A549 (cell line): ENCODE measurements at regions not wholly inside any gene's neighbourhood (a gene's known extent, or its start where the extent isn't known, plus 50 kb on each side); places are given as distances from the start of the nearest gene placed in this dataset.
A peak's percentile ranks its signal among the peaks of the same experiment; 100 is the strongest.

Experiments used
- ATAC-seq, 2 experiments: fragments of 200-7000 bp in 1 of 2; fragments of >200 bp in 1 of 2; cut with Nextera tagmentation in 1 of 2; cut with Tn5 transposase in 1 of 2; 3 replicates each; pipeline versions ENCODE4 v1.8.0 to v1.9.1; 2018 to 2020; ENCODE audit warnings: mild to moderate bottlenecking in 1 of 2, moderate library complexity in 1 of 2
- CTCF ChIA-PET: fragments of 300-600 bp; sonication (Branson Sonifier 250); formaldehyde crosslinking; extraction: SDS; loops from one replicate; lab custom pipeline; 2021; ENCODE audit warnings: antibody characterized with exemption, inconsistent platforms; lab: Yijun Ruan, JAX
- POLR2A ChIA-PET: fragments of 350-600 bp; formaldehyde crosslinking; extraction: SDS; loops from one replicate; lab custom pipeline; 2021; ENCODE audit warnings: antibody characterized with exemption, inconsistent platforms; lab: Yijun Ruan, JAX
- DNase-seq, 2 experiments: peaks; one replicate each; pipeline versions ENCODE4 v3.0.0 to v3.0.0-alpha.2; 2011 to 2016; ENCODE audit warnings: low read depth in 1 of 2, low spot score in 1 of 2
- FAIRE-seq: peaks from 2 replicates; lab custom pipeline; 2011; peaks lifted over from hg19 to GRCh38; lab: Jason Lieb, UNC
- H3K27ac ChIP-seq, 2 experiments: fragments of >200 bp; sonication (Bioruptor Twin); formaldehyde crosslinking; 3 replicates each; pipeline ENCODE4 v1.5.1; 2016 to 2017
- H3K4me1 ChIP-seq: fragments of >200 bp; sonication (Bioruptor Twin); formaldehyde crosslinking; 3 replicates; pipeline ENCODE4 v1.6.1; 2016
- H3K4me2 ChIP-seq: fragments of >200 bp; sonication (Bioruptor Twin); formaldehyde crosslinking; 3 replicates; pipeline ENCODE4 v1.6.1; 2016
- H3K4me3 ChIP-seq: fragments of >200 bp; sonication (Bioruptor Twin); formaldehyde crosslinking; 3 replicates; pipeline ENCODE4 v1.5.1; 2016
- H3K9me3 ChIP-seq: fragments of >200 bp; sonication (Bioruptor Twin); formaldehyde crosslinking; 3 replicates; pipeline ENCODE4 v1.6.1; 2016
- ATOH8 ChIP-seq: fragments of 250-450 bp; sonication (Bioruptor Pico); IDR thresholded peaks from 2 replicates; pipeline ENCODE4 v1.5.0; 2020; ENCODE audit warnings: low read depth, mild to moderate bottlenecking, moderate library complexity
- BCL3 ChIP-seq: fragments of >200 bp; sonication (Bioruptor Twin); formaldehyde crosslinking; IDR thresholded peaks from 3 replicates; pipeline ENCODE4 v1.6.1; 2016
- CBX2 ChIP-seq: fragments of 200-600 bp; sonication (generic); IDR thresholded peaks from 2 replicates; pipeline ENCODE4 v1.6.1; 2016; ENCODE audit warnings: low read depth, mild to moderate bottlenecking, borderline replicate concordance
- CBX8 ChIP-seq: fragments of 200-600 bp; sonication (generic); IDR thresholded peaks from 2 replicates; pipeline ENCODE4 v1.6.1; 2016
- EHMT2 ChIP-seq: fragments of 200-600 bp; sonication (generic); IDR thresholded peaks from 2 replicates; pipeline ENCODE4 v1.6.1; 2016; ENCODE audit warnings: antibody characterized with exemption, low read depth, mild to moderate bottlenecking, moderate library complexity
- EP300 ChIP-seq, 2 experiments: fragments of >200 bp; sonication (Bioruptor Twin); formaldehyde crosslinking; IDR thresholded peaks; 2 replicates in 1 of 2; 3 replicates in 1 of 2; pipeline ENCODE4 v1.6.1; 2016 to 2017
- FOSB ChIP-seq: fragments of 250-450 bp; sonication (Bioruptor Pico); IDR thresholded peaks from 2 replicates; pipeline ENCODE4 v1.5.0; 2020; ENCODE audit warnings: mild to moderate bottlenecking, moderate library complexity
- JUN ChIP-seq, 2 experiments: fragments of >200 bp; sonication (Bioruptor Twin); formaldehyde crosslinking; IDR thresholded peaks; 2 replicates in 1 of 2; 3 replicates in 1 of 2; pipeline ENCODE4 v1.6.1; 2016 to 2017
- KDM1A ChIP-seq: fragments of 200-600 bp; sonication (generic); IDR thresholded peaks from 2 replicates; pipeline ENCODE4 v1.6.1; 2016; ENCODE audit warnings: low read depth, mild to moderate bottlenecking
- MAFK ChIP-seq: fragments of 450-650 bp; IDR thresholded peaks from 2 replicates; pipeline ENCODE4 v1.6.1; 2014; ENCODE audit not compliant: partially characterized antibody
- MYC ChIP-seq: IDR thresholded peaks from 2 replicates; pipeline ENCODE4 v1.6.1; 2012; ENCODE audit warnings: mild to moderate bottlenecking, inconsistent platforms, low read length, improper control_type of control experiment, borderline replicate concordance
- NFE2L2 ChIP-seq: fragments of 150-350 bp; conservative IDR thresholded peaks from 2 replicates; pipeline ENCODE4 v1.6.1; 2014; ENCODE audit warnings: low read length
- NPAS2 ChIP-seq: fragments of 250-450 bp; sonication (Bioruptor Pico); IDR thresholded peaks from 2 replicates; pipeline ENCODE4 v1.8.0; 2022; ENCODE audit warnings: mild to moderate bottlenecking, moderate library complexity, borderline replicate concordance
- PHF8 ChIP-seq: fragments of 200-600 bp; sonication (generic); IDR thresholded peaks from 2 replicates; pipeline ENCODE4 v1.6.1; 2016; ENCODE audit warnings: low read depth, mild to moderate bottlenecking, antibody characterized with exemption, moderate library complexity, borderline replicate concordance
- RAD21 ChIP-seq, 2 experiments: fragments of >200 bp in 1 of 2; sonication (Bioruptor Twin) in 1 of 2; formaldehyde crosslinking in 1 of 2; IDR thresholded peaks in 1 of 2; conservative IDR thresholded peaks in 1 of 2; 2 replicates in 1 of 2; 3 replicates in 1 of 2; pipeline ENCODE4 v1.6.1; 2012 to 2018; ENCODE audit warnings: inconsistent platforms in 1 of 2
- RCOR1 ChIP-seq: fragments of 150-350 bp; IDR thresholded peaks from 2 replicates; pipeline ENCODE4 v1.6.1; 2014; ENCODE audit warnings: antibody characterized with exemption, low read length, low read depth
- REST ChIP-seq: fragments of 200-600 bp; sonication (generic); IDR thresholded peaks from 2 replicates; pipeline ENCODE4 v1.6.1; 2016; ENCODE audit warnings: antibody characterized with exemption, mild to moderate bottlenecking, moderate library complexity
- RNF2 ChIP-seq: fragments of 200-600 bp; sonication (generic); IDR thresholded peaks from 2 replicates; pipeline ENCODE4 v1.6.1; 2016; ENCODE audit warnings: low read depth, mild to moderate bottlenecking, antibody characterized with exemption, moderate library complexity, borderline replicate concordance
- TP53 ChIP-seq: fragments of 250-450 bp; sonication (Bioruptor Pico); IDR thresholded peaks from 2 replicates; pipeline ENCODE4 v1.5.0; 2021; ENCODE audit warnings: mild to moderate bottlenecking, moderate library complexity
- USF2 ChIP-seq: fragments of 450-650 bp; IDR thresholded peaks from 2 replicates; pipeline ENCODE4 v1.6.1; 2014; ENCODE audit warnings: antibody characterized with exemption
- WGBS: methylation state at CpG from one replicate; pipeline ENCODE4 v1.1.6; 2017; ENCODE audit errors: missing lambda C conversion rate; 5-methylcytosine and 5-hydroxymethylcytosine counted together

GRCh38 chr12:105860561-105861207 is 278.1 kb downstream of the NUAK1 start:
- H3K27ac ChIP-seq = no peak overlapping the region
- ATAC-seq = no peak

More at GRCh38 chr12:105860561-105861207, 278.1 kb downstream of the NUAK1 start:
- Histone ChIP-seq H3K4me1 (no peaks in the 10 kb centered on the region), H3K4me2 (no peak overlapping the region), H3K9me3 (peaks cover 3% of the 10 kb centered on the region; the same call in 1 of the 3 replicates), H3K4me3 (no peak overlapping the region)
- peak in 1 of 2 experiments; percentile 18 for DNase-seq
- 35% methylated on average over 3 of the region's 3 CpGs for WGBS
- ChIA-PET POLR2A (no interaction called here), CTCF (interaction anchor here (0.9 to 1.1 kb wide), 3 partner anchors 275 to 288 kb away, joined by 3 read pairs; no protein-coding TSS in a partner anchor)
- no peak for FAIRE-seq
- TF ChIP-seq USF2 (no peak), RCOR1 (no peak), EHMT2 (no peak), KDM1A (no peak), NFE2L2 (no peak), PHF8 (no peak), RNF2 (no peak), MAFK (no peak), REST (no peak), TP53 (CRISPR knock-in tag) (no peak), NPAS2 (CRISPR knock-in tag) (no peak), CBX2 (no peak), ATOH8 (CRISPR knock-in tag) (no peak), FOSB (CRISPR knock-in tag) (no peak), RAD21 (conservative IDR thresholded peaks at IDR 0.05 in 1 of 2, IDR thresholded peaks at IDR 0.05 in 1 of 2) (no peak), BCL3 (no peak), EP300 (IDR thresholded peaks at IDR 0.05) (no peak), CBX8 (no peak), JUN (IDR thresholded peaks at IDR 0.05) (no peak), MYC (no peak)
